ENCODE measurements at regions not wholly inside any gene's neighbourhood (a gene's known extent, or its start where the extent isn't known, plus 50 kb on each side); places are given as distances from the start of the nearest gene placed in this dataset.

GRCh38 chr2:220103596-220103995, 476.2 kb downstream of the SLC4A3 start:
- H3K27me3 ChIP-seq (ENCODE audit: control insufficient read depth in 1 of 2, insufficient read depth in 2 of 2, low read length in 2 of 2), result no peaks in the 10 kb centered on the region
- no peaks in the 10 kb centered on the region for H3K9me3 ChIP-seq (ENCODE audit: low read length)
- no peak overlapping the region for H3K27ac ChIP-seq (ENCODE audit: low read depth, low read length)
- H3K36me3 ChIP-seq (ENCODE audit: insufficient read depth, low read length), result no peaks in the 10 kb centered on the region
- no peaks in the 10 kb centered on the region for H3K4me1 ChIP-seq (ENCODE audit: insufficient read depth, low read length)
- H3K4me3 ChIP-seq (ENCODE audit: low read depth in 1 of 2, low read length in 2 of 2), result no peak overlapping the region
- H3K9ac ChIP-seq (ENCODE audit: low read length), result no peak overlapping the region

GRCh38 chr2:220104871-220105351, 477.5 kb downstream of the SLC4A3 start:
- Histone ChIP-seq H3K9me3 (ENCODE audit: low read length) (no peaks in the 10 kb centered on the region), H3K27ac (ENCODE audit: low read depth, low read length) (no peak overlapping the region), H3K27me3 (ENCODE audit: control insufficient read depth in 1 of 2, insufficient read depth in 2 of 2, low read length in 2 of 2) (no peaks in the 10 kb centered on the region), H3K9ac (ENCODE audit: low read length) (no peak overlapping the region), H3K4me3 (ENCODE audit: low read depth in 1 of 2, low read length in 2 of 2) (no peak overlapping the region), H3K36me3 (ENCODE audit: insufficient read depth, low read length) (no peaks in the 10 kb centered on the region), H3K4me1 (ENCODE audit: insufficient read depth, low read length) (no peaks in the 10 kb centered on the region)

GRCh38 chr2:220106065-220106464, 478.6 kb downstream of the SLC4A3 start:
- Histone ChIP-seq H3K4me1 (ENCODE audit: insufficient read depth, low read length) (no peaks in the 10 kb centered on the region), H3K4me3 (ENCODE audit: low read depth in 1 of 2, low read length in 2 of 2) (no peak overlapping the region), H3K9ac (ENCODE audit: low read length) (no peak overlapping the region), H3K36me3 (ENCODE audit: insufficient read depth, low read length) (no peaks in the 10 kb centered on the region), H3K9me3 (ENCODE audit: low read length) (no peaks in the 10 kb centered on the region), H3K27ac (ENCODE audit: low read depth, low read length) (no peak overlapping the region), H3K27me3 (ENCODE audit: control insufficient read depth in 1 of 2, insufficient read depth in 2 of 2, low read length in 2 of 2) (no peaks in the 10 kb centered on the region)

- no peaks in the 10 kb centered on the region for H3K9me3 ChIP-seq (ENCODE audit: low read length)
- H3K36me3 ChIP-seq (ENCODE audit: insufficient read depth, low read length), result no peaks in the 10 kb centered on the region
- H3K4me3 ChIP-seq (ENCODE audit: low read depth in 1 of 2, low read length in 2 of 2), result no peak overlapping the region
- no peaks in the 10 kb centered on the region for H3K4me1 ChIP-seq (ENCODE audit: insufficient read depth, low read length)
- no peaks in the 10 kb centered on the region for H3K27me3 ChIP-seq (ENCODE audit: control insufficient read depth in 1 of 2, insufficient read depth in 2 of 2, low read length in 2 of 2)
- H3K9ac ChIP-seq (ENCODE audit: low read length), result no peak overlapping the region
- no peak overlapping the region for H3K27ac ChIP-seq (ENCODE audit: low read depth, low read length)
Observed at GRCh38 chr2:220107380-220107791, 480.0 kb downstream of the SLC4A3 start.

- no peaks in the 10 kb centered on the region for H3K27me3 ChIP-seq (ENCODE audit: control insufficient read depth in 1 of 2, insufficient read depth in 2 of 2, low read length in 2 of 2)
- H3K36me3 ChIP-seq (ENCODE audit: insufficient read depth, low read length), result no peaks in the 10 kb centered on the region
- H3K4me1 ChIP-seq (ENCODE audit: insufficient read depth, low read length), result no peaks in the 10 kb centered on the region
- H3K9ac ChIP-seq (ENCODE audit: low read length), result no peak overlapping the region
- no peak overlapping the region for H3K4me3 ChIP-seq (ENCODE audit: low read depth in 1 of 2, low read length in 2 of 2)
- H3K9me3 ChIP-seq (ENCODE audit: low read length), result no peaks in the 10 kb centered on the region
- H3K27ac ChIP-seq (ENCODE audit: low read depth, low read length), result no peak overlapping the region
Observed at GRCh38 chr2:220114443-220114842, 487.0 kb downstream of the SLC4A3 start.

- no peak overlapping the region for H3K4me3 ChIP-seq (ENCODE audit: low read depth in 1 of 2, low read length in 2 of 2)
- H3K9me3 ChIP-seq (ENCODE audit: low read length), result no peaks in the 10 kb centered on the region
- H3K9ac ChIP-seq (ENCODE audit: low read length), result no peak overlapping the region
- H3K27ac ChIP-seq (ENCODE audit: low read depth, low read length), result no peak overlapping the region
- no peaks in the 10 kb centered on the region for H3K36me3 ChIP-seq (ENCODE audit: insufficient read depth, low read length)
- H3K4me1 ChIP-seq (ENCODE audit: insufficient read depth, low read length), result no peaks in the 10 kb centered on the region
- H3K27me3 ChIP-seq (ENCODE audit: control insufficient read depth in 1 of 2, insufficient read depth in 2 of 2, low read length in 2 of 2), result no peaks in the 10 kb centered on the region
Observed at GRCh38 chr2:220117025-220117424, 489.6 kb downstream of the SLC4A3 start.

GRCh38 chr2:220120041-220120440, 492.6 kb downstream of the SLC4A3 start:
- Histone ChIP-seq H3K36me3 (ENCODE audit: insufficient read depth, low read length) (no peaks in the 10 kb centered on the region), H3K27ac (ENCODE audit: low read depth, low read length) (no peak overlapping the region), H3K9ac (ENCODE audit: low read length) (no peak overlapping the region), H3K27me3 (ENCODE audit: control insufficient read depth in 1 of 2, insufficient read depth in 2 of 2, low read length in 2 of 2) (no peaks in the 10 kb centered on the region), H3K4me1 (ENCODE audit: insufficient read depth, low read length) (no peaks in the 10 kb centered on the region), H3K4me3 (ENCODE audit: low read depth in 1 of 2, low read length in 2 of 2) (no peak overlapping the region), H3K9me3 (ENCODE audit: low read length) (no peaks in the 10 kb centered on the region)

GRCh38 chr2:220123751-220124150, 496.3 kb downstream of the SLC4A3 start:
- Histone ChIP-seq H3K4me3 (ENCODE audit: low read depth in 1 of 2, low read length in 2 of 2) (no peak overlapping the region), H3K36me3 (ENCODE audit: insufficient read depth, low read length) (no peaks in the 10 kb centered on the region), H3K9me3 (ENCODE audit: low read length) (no peaks in the 10 kb centered on the region), H3K27me3 (ENCODE audit: control insufficient read depth in 1 of 2, insufficient read depth in 2 of 2, low read length in 2 of 2) (no peaks in the 10 kb centered on the region), H3K4me1 (ENCODE audit: insufficient read depth, low read length) (no peaks in the 10 kb centered on the region), H3K27ac (ENCODE audit: low read depth, low read length) (no peak overlapping the region), H3K9ac (ENCODE audit: low read length) (no peak overlapping the region)

GRCh38 chr2:220125551-220125950, 498.1 kb downstream of the SLC4A3 start:
- Histone ChIP-seq H3K4me3 (ENCODE audit: low read depth in 1 of 2, low read length in 2 of 2) (no peak overlapping the region), H3K4me1 (ENCODE audit: insufficient read depth, low read length) (no peaks in the 10 kb centered on the region), H3K9me3 (ENCODE audit: low read length) (no peaks in the 10 kb centered on the region), H3K9ac (ENCODE audit: low read length) (no peak overlapping the region), H3K36me3 (ENCODE audit: insufficient read depth, low read length) (no peaks in the 10 kb centered on the region), H3K27me3 (ENCODE audit: control insufficient read depth in 1 of 2, insufficient read depth in 2 of 2, low read length in 2 of 2) (no peaks in the 10 kb centered on the region), H3K27ac (ENCODE audit: low read depth, low read length) (no peak overlapping the region)

- H3K9me3 ChIP-seq (ENCODE audit: low read length), result no peaks in the 10 kb centered on the region
- H3K36me3 ChIP-seq (ENCODE audit: insufficient read depth, low read length), result no peaks in the 10 kb centered on the region
- H3K9ac ChIP-seq (ENCODE audit: low read length), result no peak overlapping the region
- no peaks in the 10 kb centered on the region for H3K27me3 ChIP-seq (ENCODE audit: control insufficient read depth in 1 of 2, insufficient read depth in 2 of 2, low read length in 2 of 2)
- H3K4me3 ChIP-seq (ENCODE audit: low read depth in 1 of 2, low read length in 2 of 2), result no peak overlapping the region
- no peak overlapping the region for H3K27ac ChIP-seq (ENCODE audit: low read depth, low read length)
- no peaks in the 10 kb centered on the region for H3K4me1 ChIP-seq (ENCODE audit: insufficient read depth, low read length)
Observed at GRCh38 chr2:220127311-220127710, 499.9 kb downstream of the SLC4A3 start.

- Histone ChIP-seq H3K27ac (ENCODE audit: low read depth, low read length) (no peak overlapping the region), H3K27me3 (ENCODE audit: control insufficient read depth in 1 of 2, insufficient read depth in 2 of 2, low read length in 2 of 2) (no peaks in the 10 kb centered on the region), H3K36me3 (ENCODE audit: insufficient read depth, low read length) (no peaks in the 10 kb centered on the region), H3K4me1 (ENCODE audit: insufficient read depth, low read length) (no peaks in the 10 kb centered on the region), H3K9me3 (ENCODE audit: low read length) (no peaks in the 10 kb centered on the region), H3K4me3 (ENCODE audit: low read depth in 1 of 2, low read length in 2 of 2) (no peak overlapping the region), H3K9ac (ENCODE audit: low read length) (no peak overlapping the region)
Observed at GRCh38 chr2:220127876-220128275, 500.4 kb downstream of the SLC4A3 start.

- Histone ChIP-seq H3K36me3 (ENCODE audit: insufficient read depth, low read length) (no peaks in the 10 kb centered on the region), H3K27me3 (ENCODE audit: control insufficient read depth in 1 of 2, insufficient read depth in 2 of 2, low read length in 2 of 2) (no peaks in the 10 kb centered on the region), H3K4me3 (ENCODE audit: low read depth in 1 of 2, low read length in 2 of 2) (no peak overlapping the region), H3K27ac (ENCODE audit: low read depth, low read length) (no peak overlapping the region), H3K4me1 (ENCODE audit: insufficient read depth, low read length) (no peaks in the 10 kb centered on the region), H3K9ac (ENCODE audit: low read length) (no peak overlapping the region), H3K9me3 (ENCODE audit: low read length) (no peaks in the 10 kb centered on the region)
Observed at GRCh38 chr2:220129391-220129790, 502.0 kb downstream of the SLC4A3 start.

Data from muscle layer of colon (tissue), 2 donors.